H1 (cell line): ENCODE measurements at regions not wholly inside any gene's neighbourhood (a gene's known extent, or its start where the extent isn't known, plus 50 kb on each side); places are given as distances from the start of the nearest gene placed in this dataset.

Experiments
- HDAC6 ChIP-seq: IDR thresholded peaks from one replicate; pipeline ENCODE4 v1.7.1; 2012; ENCODE audit warnings: low read depth, mild to moderate bottlenecking, inconsistent platforms, low read length, moderate library complexity
- JUND ChIP-seq: IDR thresholded peaks from 2 replicates; pipeline ENCODE4 v1.6.1; 2011; ENCODE audit warnings: mild to moderate bottlenecking, improper control_type of control experiment, low read length
- KDM4A ChIP-seq: IDR thresholded peaks from one replicate; pipeline ENCODE4 v1.7.1; 2012; ENCODE audit warnings: low read depth, mild to moderate bottlenecking, moderate library complexity, low read length, inconsistent platforms; ENCODE audit not compliant: severe bottlenecking
- NANOG ChIP-seq: IDR thresholded peaks from 2 replicates; pipeline ENCODE4 v1.6.1; 2011; ENCODE audit warnings: low read length, low read depth, mild to moderate bottlenecking, inconsistent platforms; ENCODE audit not compliant: insufficient read depth, poor library complexity, severe bottlenecking
- POU5F1 ChIP-seq: IDR thresholded peaks from 2 replicates; pipeline ENCODE4 v1.6.1; 2011; ENCODE audit warnings: low read depth, mild to moderate bottlenecking, low read length, moderate library complexity
- RAD21 ChIP-seq, 2 experiments: IDR thresholded peaks in 1 of 2; conservative IDR thresholded peaks in 1 of 2; 2 replicates each; pipeline ENCODE4 v1.6.1; 2011; ENCODE audit warnings: low read depth in 2 of 2, low read length in 2 of 2, improper control_type of control experiment in 1 of 2, inconsistent platforms in 1 of 2, mild to moderate bottlenecking in 1 of 2, moderate library complexity in 1 of 2
- SIN3A ChIP-seq, 2 experiments: IDR thresholded peaks in 1 of 2; conservative IDR thresholded peaks in 1 of 2; 2 replicates each; pipeline ENCODE4 v1.6.1; 2011 to 2012; ENCODE audit warnings: low read length in 2 of 2, improper control_type of control experiment in 1 of 2, low read depth in 1 of 2, mild to moderate bottlenecking in 1 of 2
- TEAD4 ChIP-seq: IDR thresholded peaks from 2 replicates; pipeline ENCODE4 v1.6.1; 2012; ENCODE audit warnings: low read depth, low read length, inconsistent platforms, mixed read lengths

GRCh38 chr5:40452874-40453624, 226.7 kb upstream of the PTGER4 start (continued):
- TF ChIP-seq RAD21 (IDR thresholded peaks at IDR 0.05 in 1 of 2, conservative IDR thresholded peaks at IDR 0.05 in 1 of 2; ENCODE audit: low read depth in 2 of 2, low read length in 2 of 2) = no peak
- no peak for TF ChIP-seq KDM4A
- TF ChIP-seq JUND = no peak
- no peak for TF ChIP-seq SIN3A (conservative IDR thresholded peaks at IDR 0.05 in 1 of 2, IDR thresholded peaks at IDR 0.05 in 1 of 2; ENCODE audit: low read depth in 1 of 2, low read length in 2 of 2)
- no peak for TF ChIP-seq NANOG
- TF ChIP-seq POU5F1 = no peak
- TF ChIP-seq HDAC6 = no peak
- no peak for TF ChIP-seq TEAD4
- TF ChIP-seq, all 59 proteins: peak for 0
